Peyer's patch (tissue), 4 donors: ENCODE measurements at regions not wholly inside any gene's neighbourhood (a gene's known extent, or its start where the extent isn't known, plus 50 kb on each side); places are given as distances from the start of the nearest gene placed in this dataset.

Source experiments
- POLR2A ChIP-seq, 2 donors: fragments of 450-650 bp; IDR thresholded peaks; one replicate each; pipeline ENCODE4 v1.5.1; 2017; ENCODE audit warnings: antibody characterized with exemption in 2 of 2, mild to moderate bottlenecking in 2 of 2, moderate library complexity in 2 of 2
- TF ChIP-seq, protein P1 (sequence below), 6 experiments: fragments of 450-650 bp in 4 of 6; fragments of 200-600 bp in 2 of 6; sonication (generic) in 1 of 6; IDR thresholded peaks; one replicate each; pipeline ENCODE4 v1.5.1; 2017 to 2019; ENCODE audit warnings: antibody characterized with exemption in 6 of 6, mild to moderate bottlenecking in 3 of 6, moderate library complexity in 1 of 6

DNA sequence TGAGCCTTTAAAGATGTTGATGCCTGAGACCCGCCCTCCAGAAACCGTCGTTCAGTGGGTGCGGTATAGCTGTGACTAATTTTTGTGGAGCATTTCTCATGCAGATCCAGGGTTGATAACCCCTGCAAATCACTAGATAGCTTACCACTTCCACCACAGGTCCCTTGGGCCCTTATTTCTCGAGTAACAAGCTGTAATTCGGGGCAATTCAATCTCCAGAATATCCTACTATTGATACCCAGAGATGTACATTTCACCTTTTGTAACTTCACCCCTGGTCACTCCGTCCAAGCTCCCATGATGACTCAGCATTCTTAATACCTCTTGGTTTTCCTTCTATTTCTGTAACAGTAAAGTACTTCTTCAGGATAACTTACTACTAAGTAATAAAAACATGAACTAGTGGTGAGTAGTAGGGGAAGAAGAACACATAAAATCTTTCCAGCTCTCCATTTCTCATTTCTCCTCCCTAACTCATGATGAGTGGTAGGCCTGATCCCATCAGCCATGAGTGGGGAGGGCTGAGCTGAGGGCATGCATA is 71.9 kb upstream of the UBL3 start:
- TF ChIP-seq POLR2A (IDR thresholded peaks at IDR 0.05): no peak
- TF ChIP-seq, protein P1, sequence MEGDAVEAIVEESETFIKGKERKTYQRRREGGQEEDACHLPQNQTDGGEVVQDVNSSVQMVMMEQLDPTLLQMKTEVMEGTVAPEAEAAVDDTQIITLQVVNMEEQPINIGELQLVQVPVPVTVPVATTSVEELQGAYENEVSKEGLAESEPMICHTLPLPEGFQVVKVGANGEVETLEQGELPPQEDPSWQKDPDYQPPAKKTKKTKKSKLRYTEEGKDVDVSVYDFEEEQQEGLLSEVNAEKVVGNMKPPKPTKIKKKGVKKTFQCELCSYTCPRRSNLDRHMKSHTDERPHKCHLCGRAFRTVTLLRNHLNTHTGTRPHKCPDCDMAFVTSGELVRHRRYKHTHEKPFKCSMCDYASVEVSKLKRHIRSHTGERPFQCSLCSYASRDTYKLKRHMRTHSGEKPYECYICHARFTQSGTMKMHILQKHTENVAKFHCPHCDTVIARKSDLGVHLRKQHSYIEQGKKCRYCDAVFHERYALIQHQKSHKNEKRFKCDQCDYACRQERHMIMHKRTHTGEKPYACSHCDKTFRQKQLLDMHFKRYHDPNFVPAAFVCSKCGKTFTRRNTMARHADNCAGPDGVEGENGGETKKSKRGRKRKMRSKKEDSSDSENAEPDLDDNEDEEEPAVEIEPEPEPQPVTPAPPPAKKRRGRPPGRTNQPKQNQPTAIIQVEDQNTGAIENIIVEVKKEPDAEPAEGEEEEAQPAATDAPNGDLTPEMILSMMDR (IDR thresholded peaks at IDR 0.05): no peak
